HEK293 (cell line): ENCODE measurements at regions not wholly inside any gene's neighbourhood (a gene's known extent, or its start where the extent isn't known, plus 50 kb on each side); places are given as distances from the start of the nearest gene placed in this dataset.

Experiments
- ATF2 ChIP-seq: fragments of 450-650 bp; formaldehyde crosslinking; IDR thresholded peaks from 2 replicates; pipeline ENCODE4 v1.5.1; 2016; ENCODE audit warnings: missing biosample characterization, missing genetic modification characterization, low read depth
- KLF16 ChIP-seq: fragments of 450-650 bp; formaldehyde crosslinking; IDR thresholded peaks from 2 replicates; pipeline ENCODE4 v1.5.1; 2017; ENCODE audit warnings: missing biosample characterization, missing genetic modification characterization
- PATZ1 ChIP-seq: fragments of 450-650 bp; formaldehyde crosslinking; IDR thresholded peaks from 2 replicates; pipeline ENCODE4 v1.5.1; 2016; ENCODE audit warnings: missing biosample characterization, missing genetic modification characterization
- TCF7L2 ChIP-seq: IDR thresholded peaks from 2 replicates; pipeline ENCODE4 v1.6.1; 2011; ENCODE audit warnings: low read depth, mild to moderate bottlenecking, inconsistent platforms, low read length, moderate library complexity, borderline replicate concordance
- ZBTB20 ChIP-seq: fragments of 450-650 bp; formaldehyde crosslinking; IDR thresholded peaks from 2 replicates; pipeline ENCODE4 v1.5.1; 2016; ENCODE audit warnings: missing biosample characterization, missing genetic modification characterization
- ZNF239 ChIP-seq: fragments of 450-650 bp; formaldehyde crosslinking; IDR thresholded peaks from 2 replicates; pipeline ENCODE4 v1.5.1; 2016; ENCODE audit warnings: missing biosample characterization, missing genetic modification characterization
- ZNF501 ChIP-seq: fragments of 450-650 bp; formaldehyde crosslinking; IDR thresholded peaks from 2 replicates; pipeline ENCODE4 v1.5.1; 2016; ENCODE audit warnings: missing biosample characterization, missing genetic modification characterization
- ZNF670 ChIP-seq: fragments of 450-650 bp; formaldehyde crosslinking; IDR thresholded peaks from 2 replicates; pipeline ENCODE4 v1.5.1; 2016; ENCODE audit warnings: missing biosample characterization, missing genetic modification characterization, low read depth
- ZNF792 ChIP-seq: fragments of 450-650 bp; formaldehyde crosslinking; IDR thresholded peaks from 2 replicates; pipeline ENCODE4 v1.5.1; 2016; ENCODE audit warnings: missing biosample characterization, missing genetic modification characterization
- ZNF843 ChIP-seq: fragments of 450-650 bp; formaldehyde crosslinking; IDR thresholded peaks from 2 replicates; pipeline ENCODE4 v1.5.1; 2016; ENCODE audit warnings: missing biosample characterization, missing genetic modification characterization
- TF ChIP-seq, protein P1 (sequence below): fragments of 450-650 bp; formaldehyde crosslinking; IDR thresholded peaks from 2 replicates; pipeline ENCODE4 v1.5.1; 2016; ENCODE audit warnings: missing biosample characterization, missing genetic modification characterization
- TF ChIP-seq, protein P2 (sequence below): fragments of 450-650 bp; formaldehyde crosslinking; IDR thresholded peaks from 2 replicates; pipeline ENCODE4 v1.5.1; 2016; ENCODE audit warnings: missing biosample characterization, missing genetic modification characterization

DNA sequence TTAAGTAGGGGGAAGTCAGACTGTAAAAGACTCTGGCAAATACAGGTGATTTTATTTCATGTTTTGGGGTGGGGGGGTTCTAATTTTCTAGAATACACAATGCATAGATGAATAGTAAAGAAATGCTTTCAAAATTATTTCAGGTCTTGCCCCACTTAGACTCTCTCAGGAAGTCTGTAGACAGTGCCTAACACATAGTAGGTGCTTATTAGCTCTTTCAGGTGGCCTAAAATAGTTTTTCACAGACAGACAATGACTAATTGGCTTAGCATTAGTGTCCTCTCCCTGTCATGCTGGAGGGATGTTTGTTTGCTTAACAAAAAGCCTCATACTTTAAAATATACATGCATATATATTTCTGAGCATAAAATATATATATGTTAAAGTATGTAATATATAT lies 366.0 kb downstream of the SOX9 start:
- no peak for TF ChIP-seq ATF2
- no peak for TF ChIP-seq ZNF239 (tag by site-specific recombination)
- TF ChIP-seq, protein P1, sequence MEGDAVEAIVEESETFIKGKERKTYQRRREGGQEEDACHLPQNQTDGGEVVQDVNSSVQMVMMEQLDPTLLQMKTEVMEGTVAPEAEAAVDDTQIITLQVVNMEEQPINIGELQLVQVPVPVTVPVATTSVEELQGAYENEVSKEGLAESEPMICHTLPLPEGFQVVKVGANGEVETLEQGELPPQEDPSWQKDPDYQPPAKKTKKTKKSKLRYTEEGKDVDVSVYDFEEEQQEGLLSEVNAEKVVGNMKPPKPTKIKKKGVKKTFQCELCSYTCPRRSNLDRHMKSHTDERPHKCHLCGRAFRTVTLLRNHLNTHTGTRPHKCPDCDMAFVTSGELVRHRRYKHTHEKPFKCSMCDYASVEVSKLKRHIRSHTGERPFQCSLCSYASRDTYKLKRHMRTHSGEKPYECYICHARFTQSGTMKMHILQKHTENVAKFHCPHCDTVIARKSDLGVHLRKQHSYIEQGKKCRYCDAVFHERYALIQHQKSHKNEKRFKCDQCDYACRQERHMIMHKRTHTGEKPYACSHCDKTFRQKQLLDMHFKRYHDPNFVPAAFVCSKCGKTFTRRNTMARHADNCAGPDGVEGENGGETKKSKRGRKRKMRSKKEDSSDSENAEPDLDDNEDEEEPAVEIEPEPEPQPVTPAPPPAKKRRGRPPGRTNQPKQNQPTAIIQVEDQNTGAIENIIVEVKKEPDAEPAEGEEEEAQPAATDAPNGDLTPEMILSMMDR (tag by site-specific recombination), result no peak
- TF ChIP-seq TCF7L2, result no peak
- TF ChIP-seq ZNF843, result no peak
- TF ChIP-seq ZNF792 (tag by site-specific recombination), result no peak
- TF ChIP-seq, protein P2, sequence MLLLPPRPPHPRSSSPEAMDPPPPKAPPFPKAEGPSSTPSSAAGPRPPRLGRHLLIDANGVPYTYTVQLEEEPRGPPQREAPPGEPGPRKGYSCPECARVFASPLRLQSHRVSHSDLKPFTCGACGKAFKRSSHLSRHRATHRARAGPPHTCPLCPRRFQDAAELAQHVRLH (tag by site-specific recombination), result no peak
- TF ChIP-seq PATZ1 (tag by site-specific recombination), result no peak
- no peak for TF ChIP-seq ZBTB20
- TF ChIP-seq ZNF670 (tag by site-specific recombination), result no peak
- no peak for TF ChIP-seq ZNF501 (tag by site-specific recombination)
- TF ChIP-seq KLF16, result no peak
